Mammary epithelial cell (primary cell): ENCODE measurements at regions not wholly inside any gene's neighbourhood (a gene's known extent, or its start where the extent isn't known, plus 50 kb on each side); places are given as distances from the start of the nearest gene placed in this dataset.

Source experiments
- EZH2 ChIP-seq: IDR thresholded peaks from 2 replicates; pipeline ENCODE4 v1.6.1; 2012; ENCODE audit warnings: low read length, inconsistent platforms, borderline replicate concordance
- TF ChIP-seq, protein P1 (sequence below), 2 donors: IDR thresholded peaks in 1 of 2; conservative IDR thresholded peaks in 1 of 2; 2 replicates each; pipeline ENCODE4 v1.5.1; 2011 to 2012; ENCODE audit warnings: inconsistent platforms in 2 of 2, low read length in 2 of 2, mild to moderate bottlenecking in 2 of 2, control low read depth in 1 of 2, low read depth in 1 of 2; ENCODE audit not compliant: insufficient read depth in 1 of 2; ENCODE audit errors: extremely low read depth in 1 of 2

DNA sequence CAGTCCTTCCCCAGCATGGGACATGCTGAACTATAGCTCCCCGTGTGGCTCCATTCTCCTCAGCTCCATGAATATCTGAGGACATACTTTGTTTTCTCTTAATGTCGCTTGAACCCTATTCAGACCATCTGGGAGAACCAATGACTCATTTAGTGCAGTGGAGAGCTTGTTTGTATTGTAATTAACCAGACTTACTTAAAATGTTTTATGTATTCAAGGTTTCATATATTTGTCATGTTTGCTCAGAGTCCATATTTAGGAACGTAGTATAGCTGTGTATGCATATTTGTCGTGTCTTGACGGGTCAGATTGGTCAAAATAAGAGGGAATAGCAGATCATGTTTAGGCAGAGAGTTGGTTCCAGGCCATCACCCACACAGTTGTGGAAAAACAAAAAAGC lies 150.1 kb upstream of the NTRK2 start:
- TF ChIP-seq, protein P1, sequence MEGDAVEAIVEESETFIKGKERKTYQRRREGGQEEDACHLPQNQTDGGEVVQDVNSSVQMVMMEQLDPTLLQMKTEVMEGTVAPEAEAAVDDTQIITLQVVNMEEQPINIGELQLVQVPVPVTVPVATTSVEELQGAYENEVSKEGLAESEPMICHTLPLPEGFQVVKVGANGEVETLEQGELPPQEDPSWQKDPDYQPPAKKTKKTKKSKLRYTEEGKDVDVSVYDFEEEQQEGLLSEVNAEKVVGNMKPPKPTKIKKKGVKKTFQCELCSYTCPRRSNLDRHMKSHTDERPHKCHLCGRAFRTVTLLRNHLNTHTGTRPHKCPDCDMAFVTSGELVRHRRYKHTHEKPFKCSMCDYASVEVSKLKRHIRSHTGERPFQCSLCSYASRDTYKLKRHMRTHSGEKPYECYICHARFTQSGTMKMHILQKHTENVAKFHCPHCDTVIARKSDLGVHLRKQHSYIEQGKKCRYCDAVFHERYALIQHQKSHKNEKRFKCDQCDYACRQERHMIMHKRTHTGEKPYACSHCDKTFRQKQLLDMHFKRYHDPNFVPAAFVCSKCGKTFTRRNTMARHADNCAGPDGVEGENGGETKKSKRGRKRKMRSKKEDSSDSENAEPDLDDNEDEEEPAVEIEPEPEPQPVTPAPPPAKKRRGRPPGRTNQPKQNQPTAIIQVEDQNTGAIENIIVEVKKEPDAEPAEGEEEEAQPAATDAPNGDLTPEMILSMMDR (conservative IDR thresholded peaks at IDR 0.05 in 1 of 2, IDR thresholded peaks at IDR 0.05 in 1 of 2; ENCODE audit: extremely low read depth in 1 of 2, insufficient read depth in 1 of 2, low read depth in 1 of 2, low read length in 2 of 2), result no peak
- TF ChIP-seq EZH2, result no peak
